SK-N-SH (cell line): ENCODE measurements at regions not wholly inside any gene's neighbourhood (a gene's known extent, or its start where the extent isn't known, plus 50 kb on each side); places are given as distances from the start of the nearest gene placed in this dataset.

ENCODE experiments used
- CTCF ChIA-PET: fragments of 300-600, 350-600 bp; formaldehyde crosslinking; extraction: SDS; loops from one replicate; lab custom pipeline; 2021; lab: Yijun Ruan, JAX
- POLR2A ChIA-PET: fragments of 350-600 bp; sonication (Branson Sonifier 250); formaldehyde crosslinking; extraction: SDS; loops from one replicate; lab custom pipeline; 2020; ENCODE audit warnings: antibody characterized with exemption, inconsistent platforms; lab: Yijun Ruan, JAX
- DNase-seq: peaks from one replicate; pipeline ENCODE4 v3.0.0; 2012
- H2AFZ ChIP-seq: fragments of 200-600 bp; sonication (generic); 2 replicates; pipeline ENCODE4 v1.8.1; 2016; ENCODE audit warnings: antibody characterized with exemption, mild to moderate bottlenecking, low read depth
- H3F3A ChIP-seq: fragments of 200-600 bp; sonication (generic); replicated peaks from 2 replicates; pipeline ENCODE3; 2016; ENCODE audit warnings: antibody characterized with exemption, mild to moderate bottlenecking; ENCODE audit not compliant: insufficient read depth
- H3K27ac ChIP-seq, 2 experiments: fragments of 200-500 bp in 1 of 2; fragments of 200-600 bp in 1 of 2; sonication (Bioruptor generic) in 1 of 2; sonication (generic), shearing (Covaris generic) in 1 of 2; 2 replicates each; pipeline versions ENCODE4 v1.5.1 to v1.6.1; 2014 to 2016; ENCODE audit warnings: low read depth in 2 of 2, inconsistent platforms in 1 of 2, low read length in 1 of 2, mild to moderate bottlenecking in 1 of 2, mixed read lengths in 1 of 2
- H3K27me3 ChIP-seq: fragments of 200-600 bp; sonication (generic), shearing (Covaris generic); 2 replicates; pipeline ENCODE4 v1.6.1; 2016; ENCODE audit warnings: mixed run types; ENCODE audit not compliant: insufficient read depth
- H3K36me3 ChIP-seq, 2 experiments: fragments of 200-500 bp in 1 of 2; fragments of 200-600 bp in 1 of 2; sonication (Bioruptor generic) in 1 of 2; sonication (generic) in 1 of 2; replicated peaks in 1 of 2; 2 replicates each; pipeline versions ENCODE3 to v1.5.1; 2014 to 2016; ENCODE audit warnings: low read length in 1 of 2, mild to moderate bottlenecking in 1 of 2; ENCODE audit not compliant: insufficient read depth in 2 of 2, control insufficient read depth in 1 of 2
- H3K4me1 ChIP-seq, 2 experiments: fragments of 200-500 bp in 1 of 2; fragments of 200-600 bp in 1 of 2; sonication (Bioruptor generic) in 1 of 2; sonication (generic), shearing (Covaris generic) in 1 of 2; 2 replicates each; pipeline versions ENCODE4 v1.5.1 to v1.6.1; 2014 to 2016; ENCODE audit warnings: low read depth in 1 of 2, low read length in 1 of 2, mixed run types in 1 of 2; ENCODE audit not compliant: insufficient read depth in 2 of 2, control insufficient read depth in 1 of 2
- H3K4me2 ChIP-seq: fragments of 200-600 bp; sonication (generic), shearing (Covaris generic); 2 replicates; pipeline ENCODE4 v1.6.1; 2017; ENCODE audit warnings: mixed run types
- H3K4me3 ChIP-seq, 2 experiments: fragments of 200-500 bp in 1 of 2; fragments of 200-600 bp in 1 of 2; sonication (Bioruptor generic) in 1 of 2; sonication (generic), shearing (Covaris generic) in 1 of 2; 2 replicates each; pipeline versions ENCODE4 v1.5.1 to v1.8.1; 2014 to 2016; ENCODE audit warnings: low read depth in 2 of 2, inconsistent platforms in 1 of 2, low read length in 1 of 2, mild to moderate bottlenecking in 1 of 2, mixed read lengths in 1 of 2, moderate library complexity in 1 of 2
- H3K79me2 ChIP-seq: fragments of 200-600 bp; sonication (generic); 2 replicates; pipeline ENCODE4 v1.8.1; 2017; ENCODE audit warnings: mild to moderate bottlenecking; ENCODE audit not compliant: insufficient read depth
- H3K9ac ChIP-seq: fragments of 200-600 bp; sonication (generic); 2 replicates; pipeline ENCODE4 v1.6.1; 2017; ENCODE audit warnings: mixed run types
- H3K9me2 ChIP-seq: fragments of 200-600 bp; sonication (generic); 2 replicates; pipeline ENCODE4 v1.6.1; 2017; ENCODE audit warnings: mixed run types
- H3K9me3 ChIP-seq: fragments of 200-600 bp; sonication (generic); 2 replicates; pipeline ENCODE4 v1.6.1; 2017; ENCODE audit warnings: mixed run types, mild to moderate bottlenecking, moderate library complexity
- H4K20me1 ChIP-seq: fragments of 200-600 bp; sonication (generic); 2 replicates; pipeline ENCODE4 v1.6.1; 2017; ENCODE audit warnings: mild to moderate bottlenecking, mixed run types; ENCODE audit not compliant: insufficient read depth
- FOXM1 ChIP-seq: IDR thresholded peaks from 2 replicates; pipeline ENCODE4 v1.4.0; 2012; ENCODE audit warnings: low read depth, mild to moderate bottlenecking
- GATA2 ChIP-seq: sonication (generic); formaldehyde crosslinking; IDR thresholded peaks from 2 replicates; pipeline ENCODE4 v1.5.0; 2020; ENCODE audit warnings: mild to moderate bottlenecking, missing genetic modification reagents
- JUND ChIP-seq: IDR thresholded peaks from 2 replicates; pipeline ENCODE4 v1.4.0; 2012
- MEF2A ChIP-seq: IDR thresholded peaks from 2 replicates; pipeline ENCODE4 v1.4.0; 2012; ENCODE audit warnings: low read depth, borderline replicate concordance
- POLR2AphosphoS5 ChIP-seq: IDR thresholded peaks from 2 replicates; pipeline ENCODE4 v1.6.1; 2012; ENCODE audit warnings: low read depth, low read length
- RAD21 ChIP-seq: IDR thresholded peaks from 2 replicates; pipeline ENCODE4 v1.6.1; 2012; ENCODE audit warnings: mild to moderate bottlenecking, low read length
- REST ChIP-seq: IDR thresholded peaks from 2 replicates; pipeline ENCODE4 v1.6.1; 2012; ENCODE audit warnings: mild to moderate bottlenecking, low read depth, low read length, moderate library complexity
- RFX5 ChIP-seq: IDR thresholded peaks from 2 replicates; pipeline ENCODE4 v1.6.1; 2012; ENCODE audit warnings: mild to moderate bottlenecking, improper control_type of control experiment, low read length
- RXRA ChIP-seq: IDR thresholded peaks from 2 replicates; pipeline ENCODE4 v1.4.0; 2012; ENCODE audit warnings: low read depth, mild to moderate bottlenecking, borderline replicate concordance
- SMC3 ChIP-seq: IDR thresholded peaks from 2 replicates; pipeline ENCODE4 v1.6.1; 2012; ENCODE audit warnings: low read depth, low read length, improper control_type of control experiment
- USF1 ChIP-seq: IDR thresholded peaks from 2 replicates; pipeline ENCODE4 v1.4.0; 2012; ENCODE audit warnings: low read depth, borderline replicate concordance
- USF2 ChIP-seq: fragments of 150-350 bp; IDR thresholded peaks from 2 replicates; pipeline ENCODE4 v1.6.1; 2017; ENCODE audit warnings: antibody characterized with exemption, low read length, low read depth, borderline replicate concordance
- YY1 ChIP-seq: IDR thresholded peaks from 2 replicates; pipeline ENCODE4 v1.4.0; 2012; ENCODE audit warnings: low read depth, mild to moderate bottlenecking
- WGBS: methylation state at CpG from one replicate; pipeline ENCODE4 v1.1.6; 2017; ENCODE audit warnings: low lambda C conversion rate; 5-methylcytosine and 5-hydroxymethylcytosine counted together
- TF ChIP-seq, protein P1 (sequence below): fragments of 200-600 bp; sonication (generic); IDR thresholded peaks from 2 replicates; pipeline ENCODE4 v1.6.1; 2017; ENCODE audit warnings: antibody characterized with exemption, mild to moderate bottlenecking, moderate library complexity

DNA sequence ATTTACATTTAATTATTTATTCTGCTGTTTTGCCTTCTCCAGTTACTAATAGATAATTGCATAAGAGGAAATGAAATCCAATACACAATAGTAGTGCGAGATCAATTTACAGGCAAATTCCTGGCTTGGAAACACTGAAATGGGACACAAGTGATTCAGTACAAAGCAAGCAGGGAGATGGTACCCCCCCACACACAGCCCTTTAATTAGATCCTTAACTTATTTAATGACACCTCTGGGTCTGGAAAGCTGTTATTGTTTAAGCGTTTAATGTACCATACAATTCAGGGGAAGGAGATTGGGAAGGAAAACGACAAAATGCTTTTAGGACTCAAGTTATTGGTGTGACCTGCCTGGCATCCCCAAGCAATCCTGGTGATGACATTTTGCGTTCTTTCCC is 318.2 kb downstream of the NPIPA8 start:
- no peak for TF ChIP-seq RXRA
- ChIA-PET POLR2A (no interaction called here), CTCF (interaction anchor here (0.6 kb wide), 1 partner anchor 47 kb away, joined by 3 read pairs; no protein-coding TSS in a partner anchor)
- no peaks in the 10 kb centered on the region for H3K36me3 ChIP-seq
- 53% methylated on average over 4 of the region's 4 CpGs for WGBS
- H3F3A ChIP-seq = no peaks in the 10 kb centered on the region
- H2AFZ ChIP-seq = no peak overlapping the region
- no peaks in the 10 kb centered on the region for H3K9me3 ChIP-seq
- no peaks in the 10 kb centered on the region; a peak in 1 of 4 replicates for H3K4me1 ChIP-seq
- no peaks in the 10 kb centered on the region for H3K9me2 ChIP-seq
- H4K20me1 ChIP-seq = no peaks in the 10 kb centered on the region
- no peak overlapping the region for H3K27ac ChIP-seq
- H3K27me3 ChIP-seq = no peaks in the 10 kb centered on the region
- DNase-seq = no peak
- no peaks in the 10 kb centered on the region for H3K79me2 ChIP-seq
- H3K4me3 ChIP-seq = no peak overlapping the region
- no peak overlapping the region for H3K9ac ChIP-seq
- H3K4me2 ChIP-seq = no peak overlapping the region

- no peak overlapping the region for H3K9ac ChIP-seq
- peak; percentile 20 for DNase-seq
- H2AFZ ChIP-seq = no peak overlapping the region
- no peak overlapping the region for H3K4me2 ChIP-seq
- H3K36me3 ChIP-seq = no peaks in the 10 kb centered on the region
- peak overlapping the region in 1 of 2 experiments; percentile 6; a peak in 1 of 4 replicates for H3K27ac ChIP-seq
- TF ChIP-seq RXRA = no peak
- ChIA-PET POLR2A (no interaction called here), CTCF (interaction anchor here (0.7 kb wide), 1 partner anchor 509 kb away, joined by 3 read pairs; no protein-coding TSS in a partner anchor)
- no peaks in the 10 kb centered on the region for H4K20me1 ChIP-seq
- 52% methylated on average over 4 of the region's 4 CpGs for WGBS
- H3K4me1 ChIP-seq = peaks cover 0 to 4% of the 10 kb centered on the region in 2 experiments; a peak in 2 of 4 replicates
- H3F3A ChIP-seq = no peaks in the 10 kb centered on the region
- H3K79me2 ChIP-seq = no peaks in the 10 kb centered on the region
- H3K9me3 ChIP-seq = no peaks in the 10 kb centered on the region
- no peaks in the 10 kb centered on the region for H3K9me2 ChIP-seq
- no peaks in the 10 kb centered on the region for H3K27me3 ChIP-seq
- H3K4me3 ChIP-seq = no peak overlapping the region
These were observed 322.7 kb downstream of the NPIPA8 start for GRCh38 chr16:18013863-18014262.

DNA sequence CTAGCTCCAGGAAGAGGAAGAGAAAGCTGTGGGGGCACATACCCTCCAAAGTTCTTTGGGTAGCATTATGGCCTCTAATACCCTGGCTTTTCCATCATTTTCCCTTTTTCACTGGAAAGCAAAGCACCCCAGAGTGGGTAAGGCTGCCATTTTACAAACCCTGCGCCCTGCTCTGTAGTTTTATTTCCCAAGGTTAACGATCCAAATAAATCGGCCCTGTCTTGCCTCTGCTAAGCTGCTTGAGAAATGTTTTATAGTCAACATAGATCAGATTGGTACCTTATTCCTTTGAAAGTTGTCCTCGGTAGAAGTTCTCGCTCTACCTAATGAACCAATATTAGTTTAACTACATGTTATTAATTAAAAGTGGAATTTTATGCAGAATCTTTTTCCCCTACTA is 328.2 kb downstream of the NPIPA8 start:
- POLR2A ChIA-PET = no interaction called here
- TF ChIP-seq RXRA = no peak
- TF ChIP-seq GATA2 = no peak
- TF ChIP-seq, protein P1, sequence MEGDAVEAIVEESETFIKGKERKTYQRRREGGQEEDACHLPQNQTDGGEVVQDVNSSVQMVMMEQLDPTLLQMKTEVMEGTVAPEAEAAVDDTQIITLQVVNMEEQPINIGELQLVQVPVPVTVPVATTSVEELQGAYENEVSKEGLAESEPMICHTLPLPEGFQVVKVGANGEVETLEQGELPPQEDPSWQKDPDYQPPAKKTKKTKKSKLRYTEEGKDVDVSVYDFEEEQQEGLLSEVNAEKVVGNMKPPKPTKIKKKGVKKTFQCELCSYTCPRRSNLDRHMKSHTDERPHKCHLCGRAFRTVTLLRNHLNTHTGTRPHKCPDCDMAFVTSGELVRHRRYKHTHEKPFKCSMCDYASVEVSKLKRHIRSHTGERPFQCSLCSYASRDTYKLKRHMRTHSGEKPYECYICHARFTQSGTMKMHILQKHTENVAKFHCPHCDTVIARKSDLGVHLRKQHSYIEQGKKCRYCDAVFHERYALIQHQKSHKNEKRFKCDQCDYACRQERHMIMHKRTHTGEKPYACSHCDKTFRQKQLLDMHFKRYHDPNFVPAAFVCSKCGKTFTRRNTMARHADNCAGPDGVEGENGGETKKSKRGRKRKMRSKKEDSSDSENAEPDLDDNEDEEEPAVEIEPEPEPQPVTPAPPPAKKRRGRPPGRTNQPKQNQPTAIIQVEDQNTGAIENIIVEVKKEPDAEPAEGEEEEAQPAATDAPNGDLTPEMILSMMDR = no peak
- TF ChIP-seq USF2 = no peak
- TF ChIP-seq RFX5 = no peak
- no peak for TF ChIP-seq FOXM1
- no peak for TF ChIP-seq YY1
- no peak for TF ChIP-seq SMC3
- no peak for TF ChIP-seq POLR2AphosphoS5
- no peak for TF ChIP-seq RAD21
- TF ChIP-seq MEF2A = no peak
- no peak for TF ChIP-seq JUND
- TF ChIP-seq USF1 = no peak
- TF ChIP-seq REST = no peak

More for the DNA sequence above, 328.2 kb downstream of the NPIPA8 start:
- no peaks in the 10 kb centered on the region for H3K27me3 ChIP-seq
- peaks cover 0 to 4% of the 10 kb centered on the region in 2 experiments; a peak in 2 of 4 replicates for H3K4me1 ChIP-seq
- no peaks in the 10 kb centered on the region for H3K9me2 ChIP-seq
- H3K4me3 ChIP-seq = no peak overlapping the region
- H3K4me2 ChIP-seq = no peak overlapping the region
- DNase-seq = no peak
- H2AFZ ChIP-seq = no peak overlapping the region
- H3K36me3 ChIP-seq = no peaks in the 10 kb centered on the region
- no peak overlapping the region for H3K9ac ChIP-seq
- 64% methylated on average over 5 of the region's 5 CpGs for WGBS
- no peaks in the 10 kb centered on the region for H3K79me2 ChIP-seq
- no peaks in the 10 kb centered on the region for H3F3A ChIP-seq
- H3K9me3 ChIP-seq = no peaks in the 10 kb centered on the region
- H3K27ac ChIP-seq = no peak overlapping the region
- no peaks in the 10 kb centered on the region for H4K20me1 ChIP-seq
- CTCF ChIA-PET = no interaction called here
